ENCODE measurements at regions not wholly inside any gene's neighbourhood (a gene's known extent, or its start where the extent isn't known, plus 50 kb on each side); places are given as distances from the start of the nearest gene placed in this dataset.

GRCh38 chr6:100980949-100981348 lies 99.8 kb upstream of the ASCC3 start:
- TF ChIP-seq CTCF (conservative IDR thresholded peaks at IDR 0.05) (no peak), ZFX (IDR thresholded peaks at IDR 0.05) (no peak)

All from C4-2B (cell line).